IgD-negative memory B cell (primary cell): ENCODE measurements at regions not wholly inside any gene's neighbourhood (a gene's known extent, or its start where the extent isn't known, plus 50 kb on each side); places are given as distances from the start of the nearest gene placed in this dataset.
A peak's percentile ranks its signal among the peaks of the same experiment; 100 is the strongest.

Experiments
- H3K27ac Mint-ChIP-seq, 3 donors: one replicate each; pipeline ENCODE4 v1.8.0; 2020 to 2022; ENCODE audit warnings: mild to moderate bottlenecking in 3 of 3, mixed read lengths in 3 of 3, moderate library complexity in 1 of 3
- H3K27me3 Mint-ChIP-seq: one replicate; pipeline ENCODE4 v1.8.0; 2021; ENCODE audit warnings: mixed read lengths
- H3K36me3 Mint-ChIP-seq: one replicate; pipeline ENCODE4 v1.8.0; 2020; ENCODE audit warnings: mild to moderate bottlenecking, mixed read lengths
- H3K4me1 Mint-ChIP-seq, 3 donors: one replicate each; pipeline ENCODE4 v1.8.0; 2020 to 2022; ENCODE audit warnings: mixed read lengths in 3 of 3, mild to moderate bottlenecking in 1 of 3
- H3K4me3 Mint-ChIP-seq, 4 donors: one replicate each; pipeline ENCODE4 v1.8.0; 2020 to 2022; ENCODE audit warnings: mild to moderate bottlenecking in 4 of 4, mixed read lengths in 4 of 4, moderate library complexity in 3 of 4
- H3K9me3 Mint-ChIP-seq, 3 donors: one replicate each; pipeline ENCODE4 v1.8.0; 2020 to 2021; ENCODE audit warnings: mixed read lengths in 3 of 3, mild to moderate bottlenecking in 1 of 3

- Mint-ChIP-seq H3K4me1 (peaks cover 6 to 13% (median 6%) of the 10 kb centered on the region in 3 donors), H3K4me3 (no peak overlapping the region), H3K27me3 (peaks cover 3% of the 10 kb centered on the region), H3K36me3 (no peaks in the 10 kb centered on the region), H3K9me3 (no peaks in the 10 kb centered on the region), H3K27ac (no peak overlapping the region)
Measured at GRCh38 chr18:51653507-51654213, 456.2 kb upstream of the MEX3C start.

- peaks cover 3% of the 10 kb centered on the region for H3K27me3 Mint-ChIP-seq
- H3K9me3 Mint-ChIP-seq = no peaks in the 10 kb centered on the region
- H3K4me1 Mint-ChIP-seq = peaks cover 6 to 13% (median 6%) of the 10 kb centered on the region in 3 donors
- H3K4me3 Mint-ChIP-seq = no peak overlapping the region
- no peak overlapping the region for H3K27ac Mint-ChIP-seq
- no peaks in the 10 kb centered on the region for H3K36me3 Mint-ChIP-seq
Measured at GRCh38 chr18:51654488-51655326, 457.2 kb upstream of the MEX3C start.

GRCh38 chr18:51655327-51655698 lies 457.8 kb upstream of the MEX3C start:
- H3K9me3 Mint-ChIP-seq = no peaks in the 10 kb centered on the region
- no peaks in the 10 kb centered on the region for H3K36me3 Mint-ChIP-seq
- peaks cover 3% of the 10 kb centered on the region for H3K27me3 Mint-ChIP-seq
- H3K4me1 Mint-ChIP-seq = peaks cover 6 to 13% (median 6%) of the 10 kb centered on the region in 3 donors
- H3K4me3 Mint-ChIP-seq = peak overlapping the region in 1 of 4 donors; percentile 68
- peak overlapping the region in 1 of 3 donors; percentile 83 for H3K27ac Mint-ChIP-seq

GRCh38 chr18:51656249-51656648 lies 458.8 kb upstream of the MEX3C start:
- no peaks in the 10 kb centered on the region for H3K36me3 Mint-ChIP-seq
- peak overlapping the region in 1 of 4 donors; percentile 33 for H3K4me3 Mint-ChIP-seq
- H3K9me3 Mint-ChIP-seq = no peaks in the 10 kb centered on the region
- peaks cover 6 to 13% (median 6%) of the 10 kb centered on the region in 3 donors for H3K4me1 Mint-ChIP-seq
- H3K27ac Mint-ChIP-seq = no peak overlapping the region
- peaks cover 3% of the 10 kb centered on the region for H3K27me3 Mint-ChIP-seq

- Mint-ChIP-seq H3K4me1 (peaks cover 6 to 13% (median 6%) of the 10 kb centered on the region in 3 donors), H3K4me3 (no peak overlapping the region), H3K9me3 (peaks cover 0 to 1% (median 0%) of the 10 kb centered on the region in 3 donors), H3K27ac (no peak overlapping the region), H3K27me3 (peaks cover 3% of the 10 kb centered on the region), H3K36me3 (no peaks in the 10 kb centered on the region)
Measured at GRCh38 chr18:51658436-51658835, 461.0 kb upstream of the MEX3C start.

GRCh38 chr18:51659781-51660180 lies 462.3 kb upstream of the MEX3C start:
- Mint-ChIP-seq H3K27ac (no peak overlapping the region), H3K27me3 (peaks cover 2% of the 10 kb centered on the region), H3K36me3 (no peaks in the 10 kb centered on the region), H3K9me3 (peaks cover 0 to 1% (median 0%) of the 10 kb centered on the region in 3 donors), H3K4me3 (no peak overlapping the region), H3K4me1 (peaks cover 6 to 12% (median 6%) of the 10 kb centered on the region in 3 donors)

- Mint-ChIP-seq H3K27me3 (peaks cover 5% of the 10 kb centered on the region), H3K4me1 (peaks cover 5 to 8% (median 5%) of the 10 kb centered on the region in 3 donors), H3K27ac (no peak overlapping the region), H3K4me3 (no peak overlapping the region), H3K9me3 (peaks cover 0 to 1% (median 0%) of the 10 kb centered on the region in 3 donors), H3K36me3 (no peaks in the 10 kb centered on the region)
Measured at GRCh38 chr18:51660188-51660715, 462.8 kb upstream of the MEX3C start.

- H3K36me3 Mint-ChIP-seq = no peaks in the 10 kb centered on the region
- peaks cover 5% of the 10 kb centered on the region for H3K27me3 Mint-ChIP-seq
- H3K27ac Mint-ChIP-seq = no peak overlapping the region
- H3K4me1 Mint-ChIP-seq = peaks cover 0 to 5% (median 5%) of the 10 kb centered on the region in 3 donors
- H3K4me3 Mint-ChIP-seq = no peak overlapping the region
- peaks cover 0 to 4% (median 0%) of the 10 kb centered on the region in 3 donors for H3K9me3 Mint-ChIP-seq
Measured at GRCh38 chr18:51664236-51664635, 466.8 kb upstream of the MEX3C start.

- Mint-ChIP-seq H3K9me3 (peaks cover 0 to 4% (median 0%) of the 10 kb centered on the region in 3 donors), H3K36me3 (no peaks in the 10 kb centered on the region), H3K4me1 (peaks cover 0 to 5% (median 5%) of the 10 kb centered on the region in 3 donors), H3K4me3 (no peak overlapping the region), H3K27ac (no peak overlapping the region), H3K27me3 (peaks cover 7% of the 10 kb centered on the region)
Measured at GRCh38 chr18:51666763-51667191, 469.3 kb upstream of the MEX3C start.

GRCh38 chr18:51668101-51668500 lies 470.6 kb upstream of the MEX3C start:
- H3K36me3 Mint-ChIP-seq = no peaks in the 10 kb centered on the region
- H3K9me3 Mint-ChIP-seq = peaks cover 0 to 2% (median 0%) of the 10 kb centered on the region in 3 donors
- no peak overlapping the region for H3K27ac Mint-ChIP-seq
- peaks cover 0 to 5% (median 5%) of the 10 kb centered on the region in 3 donors for H3K4me1 Mint-ChIP-seq
- H3K27me3 Mint-ChIP-seq = peaks cover 7% of the 10 kb centered on the region
- H3K4me3 Mint-ChIP-seq = no peak overlapping the region

GRCh38 chr18:51668607-51669006 lies 471.1 kb upstream of the MEX3C start:
- peaks cover 0 to 2% (median 0%) of the 10 kb centered on the region in 3 donors for H3K9me3 Mint-ChIP-seq
- H3K4me3 Mint-ChIP-seq = no peak overlapping the region
- peaks cover 7% of the 10 kb centered on the region for H3K27me3 Mint-ChIP-seq
- H3K27ac Mint-ChIP-seq = no peak overlapping the region
- H3K36me3 Mint-ChIP-seq = no peaks in the 10 kb centered on the region
- peaks cover 0 to 5% (median 5%) of the 10 kb centered on the region in 3 donors for H3K4me1 Mint-ChIP-seq

GRCh38 chr18:51686590-51686989 lies 489.1 kb upstream of the MEX3C start:
- no peaks in the 10 kb centered on the region for H3K4me1 Mint-ChIP-seq
- no peak overlapping the region for H3K27ac Mint-ChIP-seq
- no peak overlapping the region for H3K4me3 Mint-ChIP-seq
- H3K27me3 Mint-ChIP-seq = no peaks in the 10 kb centered on the region
- H3K36me3 Mint-ChIP-seq = no peaks in the 10 kb centered on the region
- peaks cover 0 to under 1% (median 0%) of the 10 kb centered on the region in 3 donors for H3K9me3 Mint-ChIP-seq

- H3K27me3 Mint-ChIP-seq = no peaks in the 10 kb centered on the region
- no peak overlapping the region for H3K4me3 Mint-ChIP-seq
- H3K36me3 Mint-ChIP-seq = no peaks in the 10 kb centered on the region
- no peak overlapping the region for H3K27ac Mint-ChIP-seq
- H3K4me1 Mint-ChIP-seq = no peaks in the 10 kb centered on the region
- no peaks in the 10 kb centered on the region for H3K9me3 Mint-ChIP-seq
Measured at GRCh38 chr18:51687845-51688585, 490.5 kb upstream of the MEX3C start.

- Mint-ChIP-seq H3K4me3 (no peak overlapping the region), H3K36me3 (no peaks in the 10 kb centered on the region), H3K27me3 (no peaks in the 10 kb centered on the region), H3K4me1 (peaks cover 0 to 2% (median 0%) of the 10 kb centered on the region in 3 donors), H3K27ac (no peak overlapping the region), H3K9me3 (peaks cover 0 to 11% (median 0%) of the 10 kb centered on the region in 3 donors)
Measured at GRCh38 chr18:51692612-51693011, 495.1 kb upstream of the MEX3C start.
